22Rv1 (cell line): ENCODE measurements at regions not wholly inside any gene's neighbourhood (a gene's known extent, or its start where the extent isn't known, plus 50 kb on each side); places are given as distances from the start of the nearest gene placed in this dataset.

ENCODE experiments used
- CTCF ChIP-seq: fragments of 450-650 bp; IDR thresholded peaks from 2 replicates; pipeline ENCODE4 v1.5.1; 2017; ENCODE audit warnings: mild to moderate bottlenecking
- ZFX ChIP-seq: fragments of 450-650 bp; IDR thresholded peaks from 2 replicates; pipeline ENCODE4 v1.6.1; 2017; ENCODE audit warnings: antibody characterized with exemption, borderline replicate concordance

DNA sequence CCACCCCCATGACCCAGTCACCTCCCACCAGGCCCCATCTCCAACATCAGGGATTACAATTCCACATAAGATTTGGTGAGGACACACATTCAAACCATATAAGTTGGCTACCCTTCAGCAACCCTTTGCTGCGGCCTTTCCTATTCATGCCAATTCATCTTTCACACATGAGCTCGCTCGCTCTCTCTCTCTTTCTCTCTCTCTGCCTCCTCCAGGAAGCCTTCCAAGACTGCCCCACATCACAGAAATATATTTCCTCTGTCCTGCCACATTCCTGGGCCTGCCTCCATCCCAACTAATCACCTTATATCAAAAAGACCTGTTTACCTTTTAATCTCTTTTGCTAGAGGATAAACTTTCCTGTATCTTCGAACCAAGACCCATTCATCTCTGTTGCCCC is 188.9 kb downstream of the TTC32 start:
- TF ChIP-seq CTCF, result no peak
- TF ChIP-seq ZFX, result no peak
